Esophagus squamous epithelium (tissue), 4 donors: ENCODE measurements at regions not wholly inside any gene's neighbourhood (a gene's known extent, or its start where the extent isn't known, plus 50 kb on each side); places are given as distances from the start of the nearest gene placed in this dataset.

ENCODE experiments used
- POLR2A ChIP-seq, 4 donors: fragments of 450-650 bp; IDR thresholded peaks; one replicate each; pipeline ENCODE4 v1.6.1; 2017; ENCODE audit warnings: antibody characterized with exemption in 4 of 4, mild to moderate bottlenecking in 4 of 4, moderate library complexity in 3 of 4
- TF ChIP-seq, protein P1 (sequence below), 6 experiments: fragments of 450-650 bp in 4 of 6; fragments of 200-600 bp in 2 of 6; sonication (generic) in 2 of 6; IDR thresholded peaks; one replicate each; pipeline ENCODE4 v1.5.1; 2016 to 2019; ENCODE audit warnings: antibody characterized with exemption in 6 of 6, mild to moderate bottlenecking in 4 of 6, moderate library complexity in 4 of 6

GRCh38 chr3:162992741-162993140, 1496.1 kb downstream of the OTOL1 start:
- TF ChIP-seq, protein P1, sequence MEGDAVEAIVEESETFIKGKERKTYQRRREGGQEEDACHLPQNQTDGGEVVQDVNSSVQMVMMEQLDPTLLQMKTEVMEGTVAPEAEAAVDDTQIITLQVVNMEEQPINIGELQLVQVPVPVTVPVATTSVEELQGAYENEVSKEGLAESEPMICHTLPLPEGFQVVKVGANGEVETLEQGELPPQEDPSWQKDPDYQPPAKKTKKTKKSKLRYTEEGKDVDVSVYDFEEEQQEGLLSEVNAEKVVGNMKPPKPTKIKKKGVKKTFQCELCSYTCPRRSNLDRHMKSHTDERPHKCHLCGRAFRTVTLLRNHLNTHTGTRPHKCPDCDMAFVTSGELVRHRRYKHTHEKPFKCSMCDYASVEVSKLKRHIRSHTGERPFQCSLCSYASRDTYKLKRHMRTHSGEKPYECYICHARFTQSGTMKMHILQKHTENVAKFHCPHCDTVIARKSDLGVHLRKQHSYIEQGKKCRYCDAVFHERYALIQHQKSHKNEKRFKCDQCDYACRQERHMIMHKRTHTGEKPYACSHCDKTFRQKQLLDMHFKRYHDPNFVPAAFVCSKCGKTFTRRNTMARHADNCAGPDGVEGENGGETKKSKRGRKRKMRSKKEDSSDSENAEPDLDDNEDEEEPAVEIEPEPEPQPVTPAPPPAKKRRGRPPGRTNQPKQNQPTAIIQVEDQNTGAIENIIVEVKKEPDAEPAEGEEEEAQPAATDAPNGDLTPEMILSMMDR (IDR thresholded peaks at IDR 0.05): no peak
- no peak for TF ChIP-seq POLR2A (IDR thresholded peaks at IDR 0.05)
